Activated CD8-positive, alpha-beta memory T cell treated with anti-CD3 and anti-CD28 coated beads, Interleukin-2, amount 10 ng/mL, durations not matched to agents 7 days and 5 days (primary cell): ENCODE measurements at regions not wholly inside any gene's neighbourhood (a gene's known extent, or its start where the extent isn't known, plus 50 kb on each side); places are given as distances from the start of the nearest gene placed in this dataset.

Experiments
- ATAC-seq: fragments of 150-1000 bp; cut with Tn5 transposase; one replicate; pipeline ENCODE4 v1.10.0; 2021; ENCODE audit warnings: moderate library complexity
- CTCF ChIA-PET: fragments of 350-600 bp; sonication (Branson Sonifier 250); formaldehyde crosslinking; loops from one replicate; lab custom pipeline; 2021; ENCODE audit warnings: antibody characterized with exemption; lab: Charles Lee
- DNase-seq: peaks from one replicate; pipeline ENCODE4 v3.0.0-alpha.2; 2020
- H3K27ac Mint-ChIP-seq: one replicate; pipeline ENCODE4 v1.8.0; 2021; ENCODE audit warnings: mild to moderate bottlenecking, mixed read lengths
- H3K27me3 Mint-ChIP-seq: one replicate; pipeline ENCODE4 v1.8.0; 2021; ENCODE audit warnings: mixed read lengths
- H3K36me3 Mint-ChIP-seq: one replicate; pipeline ENCODE4 v1.8.0; 2021; ENCODE audit warnings: mild to moderate bottlenecking, mixed read lengths
- H3K4me1 Mint-ChIP-seq: one replicate; pipeline ENCODE4 v1.8.0; 2021; ENCODE audit warnings: mixed read lengths
- H3K4me3 Mint-ChIP-seq: one replicate; pipeline ENCODE4 v1.8.0; 2021; ENCODE audit warnings: mild to moderate bottlenecking, moderate library complexity, mixed read lengths
- H3K9me3 Mint-ChIP-seq: one replicate; pipeline ENCODE4 v1.8.0; 2022; ENCODE audit warnings: low read depth, mixed read lengths

DNA sequence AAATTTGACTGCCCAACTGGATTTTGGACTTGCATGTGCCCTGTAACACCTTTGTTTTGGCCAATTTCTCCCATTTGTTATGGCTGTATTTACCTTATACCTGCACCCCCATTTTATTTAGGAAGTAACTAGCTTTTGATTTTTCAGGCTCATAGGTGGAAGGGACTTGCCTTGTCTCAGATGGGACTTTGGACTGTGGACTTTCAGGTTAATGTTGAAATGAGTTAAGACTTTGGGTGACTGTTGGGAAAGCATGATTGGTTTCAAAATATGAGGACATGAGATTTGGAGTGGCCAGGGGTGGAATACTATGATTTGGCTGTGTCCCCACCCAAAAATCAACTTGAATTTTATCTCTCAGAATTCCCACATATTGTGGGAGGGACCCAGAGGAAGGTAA is 490.2 kb downstream of the PRR16 start:
- Mint-ChIP-seq H3K27ac (no peak overlapping the region), H3K27me3 (no peaks in the 10 kb centered on the region), H3K4me3 (no peak overlapping the region), H3K36me3 (no peaks in the 10 kb centered on the region), H3K4me1 (no peaks in the 10 kb centered on the region), H3K9me3 (peaks cover 6% of the 10 kb centered on the region)
- ATAC-seq (no peak), DNase-seq (no peak)
- CTCF ChIA-PET: no interaction called here

DNA sequence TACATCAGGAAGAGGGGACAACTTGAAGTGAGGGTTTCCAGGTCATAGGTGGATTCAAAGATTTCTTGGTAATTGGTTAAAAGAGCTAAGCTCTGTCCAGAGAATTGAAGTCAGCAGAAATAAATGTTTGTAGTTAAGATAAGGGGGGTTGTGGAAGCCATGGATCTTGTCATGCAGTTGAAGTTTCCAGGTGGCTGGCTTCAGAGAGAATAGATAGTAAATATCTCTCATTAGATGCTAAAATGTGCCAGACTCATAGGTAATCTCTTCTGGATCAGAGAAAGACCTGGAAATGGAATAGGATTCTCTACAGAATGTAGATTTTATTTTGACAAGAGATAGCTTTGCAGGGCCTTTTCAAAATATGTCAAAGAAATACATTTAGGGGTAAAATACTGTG is 491.7 kb downstream of the PRR16 start:
- Mint-ChIP-seq H3K27me3 (no peaks in the 10 kb centered on the region), H3K27ac (no peak overlapping the region), H3K4me1 (no peaks in the 10 kb centered on the region), H3K9me3 (peaks cover 6% of the 10 kb centered on the region), H3K4me3 (no peak overlapping the region), H3K36me3 (no peaks in the 10 kb centered on the region)
- no peak for ATAC-seq
- CTCF ChIA-PET: no interaction called here
- DNase-seq: no peak

DNA sequence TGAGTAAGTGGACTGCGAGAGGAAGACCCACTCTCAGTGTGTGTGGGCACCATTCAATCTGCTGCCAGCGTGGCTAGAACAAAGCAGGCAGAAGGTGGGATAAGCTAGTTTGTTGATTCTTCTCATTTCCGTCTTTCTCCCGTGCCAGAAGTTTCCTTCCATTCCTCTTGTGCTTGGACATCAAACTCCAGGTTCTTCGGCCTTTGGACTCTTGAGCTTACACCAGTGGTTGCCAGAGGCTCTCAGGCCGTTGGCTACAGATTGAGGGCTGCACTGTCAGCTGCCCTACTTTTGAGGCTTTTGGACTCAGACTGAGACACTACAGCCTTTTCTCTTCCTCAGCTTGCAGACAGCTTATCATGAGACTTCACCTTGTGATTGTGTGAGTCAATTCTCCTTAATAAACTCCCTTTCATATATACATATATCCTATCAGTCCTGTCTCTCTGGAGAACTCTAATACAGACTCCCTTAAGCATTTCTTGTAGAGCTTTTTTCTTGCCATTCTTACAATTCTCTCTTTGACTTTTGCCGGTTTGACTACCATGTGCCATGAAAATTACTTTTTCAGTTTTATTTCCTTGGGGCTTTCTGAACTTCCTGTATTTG is 494.9 kb downstream of the PRR16 start:
- no peaks in the 10 kb centered on the region for H3K4me1 Mint-ChIP-seq
- H3K27me3 Mint-ChIP-seq: no peaks in the 10 kb centered on the region
- DNase-seq (no peak), ATAC-seq (no peak)
- peaks cover 5% of the 10 kb centered on the region for H3K9me3 Mint-ChIP-seq
- H3K36me3 Mint-ChIP-seq: no peaks in the 10 kb centered on the region
- H3K4me3 Mint-ChIP-seq: no peak overlapping the region
- H3K27ac Mint-ChIP-seq: no peak overlapping the region
- CTCF ChIA-PET: no interaction called here

DNA sequence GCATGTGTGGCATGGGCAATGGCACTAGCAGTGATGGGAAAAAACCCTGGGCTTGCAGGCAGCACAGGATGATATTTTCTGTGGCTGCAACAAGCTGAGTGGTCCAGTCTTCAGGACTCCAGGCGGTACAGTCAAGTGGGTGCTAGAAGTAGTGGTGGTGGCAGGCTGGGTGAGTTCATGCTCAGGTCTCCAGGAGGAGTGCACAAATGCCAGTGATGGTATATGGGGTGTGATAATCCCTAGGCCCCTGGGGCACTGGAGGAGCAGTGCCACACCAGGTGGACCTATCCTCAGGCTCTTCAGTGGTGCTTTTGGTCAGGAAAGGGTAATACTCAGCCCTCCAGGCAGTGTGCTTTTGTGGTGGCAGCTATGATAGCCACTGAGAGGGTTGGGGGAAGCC is 496.4 kb downstream of the PRR16 start:
- H3K36me3 Mint-ChIP-seq: no peaks in the 10 kb centered on the region
- H3K27me3 Mint-ChIP-seq: no peaks in the 10 kb centered on the region
- H3K9me3 Mint-ChIP-seq: peaks cover 2% of the 10 kb centered on the region
- DNase-seq: no peak
- no peak overlapping the region for H3K27ac Mint-ChIP-seq
- no peak for ATAC-seq
- no peak overlapping the region for H3K4me3 Mint-ChIP-seq
- no peaks in the 10 kb centered on the region for H3K4me1 Mint-ChIP-seq
- CTCF ChIA-PET: no interaction called here

DNA sequence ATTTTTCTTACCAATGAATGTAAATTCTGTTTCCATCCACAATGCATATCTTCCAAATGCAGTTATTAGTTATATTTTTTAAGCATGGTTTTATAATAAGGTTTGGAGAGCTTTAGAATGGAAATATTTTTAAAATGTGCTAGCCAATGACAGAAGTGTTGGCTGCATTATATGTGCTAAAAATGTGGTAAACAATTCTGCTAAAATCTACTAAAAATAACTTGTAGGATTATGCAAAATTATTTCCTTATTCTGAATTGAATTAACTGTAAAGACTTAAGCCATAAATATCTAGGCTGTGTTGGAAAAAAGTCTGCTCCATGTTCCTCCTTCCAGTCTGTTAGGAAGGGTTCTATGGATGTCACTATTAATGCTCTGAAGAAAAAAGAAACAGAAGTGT is 503.3 kb downstream of the PRR16 start:
- CTCF ChIA-PET: no interaction called here
- H3K27me3 Mint-ChIP-seq: no peaks in the 10 kb centered on the region
- DNase-seq (no peak), ATAC-seq (no peak)
- H3K4me1 Mint-ChIP-seq: no peaks in the 10 kb centered on the region
- H3K27ac Mint-ChIP-seq: no peak overlapping the region
- no peak overlapping the region for H3K4me3 Mint-ChIP-seq
- no peaks in the 10 kb centered on the region for H3K36me3 Mint-ChIP-seq
- peaks cover 2% of the 10 kb centered on the region for H3K9me3 Mint-ChIP-seq

DNA sequence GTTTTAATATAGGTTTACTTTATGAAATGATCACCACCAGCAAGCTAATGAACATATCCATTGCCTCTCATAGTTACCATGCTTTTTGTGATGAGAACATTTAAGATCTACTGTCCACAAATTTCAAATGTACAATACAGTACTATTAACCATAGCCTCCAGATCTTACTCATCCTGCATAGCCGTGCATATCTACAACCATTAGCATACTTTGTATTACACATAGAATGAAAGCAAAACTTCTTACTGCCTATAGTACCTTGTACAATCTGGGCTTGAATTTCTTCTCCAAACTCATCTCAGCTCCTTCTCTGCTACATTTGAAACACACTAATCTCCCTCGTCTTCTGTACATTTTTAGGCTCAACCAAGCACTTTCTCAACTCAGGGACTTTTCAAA is 510.6 kb downstream of the PRR16 start:
- peaks cover 7% of the 10 kb centered on the region for H3K9me3 Mint-ChIP-seq
- CTCF ChIA-PET: no interaction called here
- no peaks in the 10 kb centered on the region for H3K36me3 Mint-ChIP-seq
- no peaks in the 10 kb centered on the region for H3K27me3 Mint-ChIP-seq
- H3K27ac Mint-ChIP-seq: no peak overlapping the region
- DNase-seq (no peak), ATAC-seq (no peak)
- no peaks in the 10 kb centered on the region for H3K4me1 Mint-ChIP-seq
- H3K4me3 Mint-ChIP-seq: no peak overlapping the region

DNA sequence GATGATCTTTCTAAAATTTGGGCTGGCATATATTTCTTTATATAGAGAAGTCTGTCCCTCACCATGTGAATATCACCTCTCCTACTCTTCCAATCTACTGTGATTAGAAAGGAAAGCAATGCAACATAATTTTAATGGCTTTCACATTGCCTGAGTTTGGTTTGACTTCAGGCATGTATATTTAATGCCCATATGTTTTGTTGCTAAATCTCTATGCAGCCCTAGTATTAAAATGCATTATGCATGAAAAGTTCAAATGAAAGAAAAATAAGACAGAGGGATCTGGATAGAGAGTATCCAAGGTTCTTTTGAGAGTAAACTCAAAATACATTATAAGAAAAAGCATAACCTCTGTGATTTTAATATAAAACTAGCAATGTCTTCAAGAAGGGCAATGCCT is 518.3 kb downstream of the PRR16 start:
- Mint-ChIP-seq H3K27me3 (no peaks in the 10 kb centered on the region), H3K36me3 (no peaks in the 10 kb centered on the region), H3K9me3 (peaks cover 2% of the 10 kb centered on the region)

DNA sequence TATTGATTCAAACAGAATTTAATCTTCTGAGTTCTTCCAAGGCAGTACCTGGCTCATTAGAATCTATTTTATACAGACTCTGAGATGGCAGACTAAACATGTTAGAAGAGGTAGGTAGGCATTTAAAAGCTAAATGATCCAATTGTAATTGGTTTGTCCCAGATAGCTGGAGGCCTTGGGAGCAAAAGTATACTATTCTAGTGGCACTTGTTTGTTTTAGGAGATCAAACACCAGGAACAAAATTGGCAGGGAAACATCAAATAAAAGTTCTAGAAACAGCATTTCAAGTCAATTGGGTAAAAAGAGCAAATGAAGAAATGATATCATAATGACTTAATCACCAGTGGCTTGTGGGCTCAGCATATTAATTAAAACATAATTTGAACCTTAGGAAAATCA is 521.4 kb downstream of the PRR16 start:
- no peak overlapping the region for H3K27ac Mint-ChIP-seq
- no peaks in the 10 kb centered on the region for H3K27me3 Mint-ChIP-seq
- H3K36me3 Mint-ChIP-seq: no peaks in the 10 kb centered on the region
- no peaks in the 10 kb centered on the region for H3K4me1 Mint-ChIP-seq
- peaks cover 2% of the 10 kb centered on the region for H3K9me3 Mint-ChIP-seq
- DNase-seq (no peak), ATAC-seq (no peak)
- CTCF ChIA-PET: no interaction called here
- H3K4me3 Mint-ChIP-seq: no peak overlapping the region

More for the DNA sequence above, 518.3 kb downstream of the PRR16 start:
- ATAC-seq (no peak), DNase-seq (no peak)
- no peak overlapping the region for H3K27ac Mint-ChIP-seq
- CTCF ChIA-PET: no interaction called here
- no peaks in the 10 kb centered on the region for H3K4me1 Mint-ChIP-seq
- no peak overlapping the region for H3K4me3 Mint-ChIP-seq

DNA sequence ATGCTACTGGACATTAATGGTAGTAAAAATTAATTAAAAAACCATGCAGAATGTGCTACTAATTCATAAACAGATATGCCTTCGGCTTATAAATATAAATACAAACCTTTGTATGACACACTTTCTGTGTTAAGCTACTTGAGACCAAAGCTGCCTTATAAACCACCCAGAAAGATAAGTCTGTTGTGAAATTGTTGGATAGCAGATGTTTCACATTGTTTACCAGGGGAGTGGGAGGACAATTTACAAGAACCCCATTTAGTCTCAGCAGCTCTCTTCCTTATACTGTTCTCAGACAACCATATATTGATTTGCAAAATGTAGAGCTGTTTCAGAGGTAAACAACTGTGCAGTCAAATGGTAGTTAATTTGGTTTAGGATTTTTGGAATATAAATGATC is 524.4 kb downstream of the PRR16 start:
- Mint-ChIP-seq H3K4me1 (no peaks in the 10 kb centered on the region), H3K36me3 (no peaks in the 10 kb centered on the region), H3K27ac (no peak overlapping the region), H3K4me3 (no peak overlapping the region), H3K27me3 (no peaks in the 10 kb centered on the region), H3K9me3 (peaks cover 6% of the 10 kb centered on the region)
- DNase-seq (no peak), ATAC-seq (no peak)
- CTCF ChIA-PET: no interaction called here

DNA sequence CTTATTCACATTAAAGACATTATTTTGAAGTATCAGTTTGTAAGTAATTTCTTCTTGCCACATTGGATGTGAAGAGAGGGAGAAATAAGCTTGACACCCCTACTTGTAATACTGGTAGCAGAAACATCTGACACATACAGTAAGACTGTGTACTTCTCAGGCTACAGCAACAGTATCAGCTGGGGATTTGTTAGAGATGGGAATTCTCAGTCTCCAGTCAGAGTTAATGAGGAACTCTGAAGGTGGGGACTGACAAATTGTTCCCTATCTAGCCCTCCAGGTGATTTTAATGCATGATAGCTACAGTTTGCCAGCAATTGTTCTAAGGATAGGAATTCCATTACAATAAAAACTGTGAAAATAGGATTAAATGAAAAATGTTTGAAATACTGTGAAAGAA is 524.8 kb downstream of the PRR16 start:
- Mint-ChIP-seq H3K27me3 (no peaks in the 10 kb centered on the region), H3K4me1 (no peaks in the 10 kb centered on the region), H3K27ac (no peak overlapping the region), H3K36me3 (no peaks in the 10 kb centered on the region), H3K9me3 (peaks cover 6% of the 10 kb centered on the region), H3K4me3 (no peak overlapping the region)
- ATAC-seq (no peak), DNase-seq (no peak)
- CTCF ChIA-PET: no interaction called here

DNA sequence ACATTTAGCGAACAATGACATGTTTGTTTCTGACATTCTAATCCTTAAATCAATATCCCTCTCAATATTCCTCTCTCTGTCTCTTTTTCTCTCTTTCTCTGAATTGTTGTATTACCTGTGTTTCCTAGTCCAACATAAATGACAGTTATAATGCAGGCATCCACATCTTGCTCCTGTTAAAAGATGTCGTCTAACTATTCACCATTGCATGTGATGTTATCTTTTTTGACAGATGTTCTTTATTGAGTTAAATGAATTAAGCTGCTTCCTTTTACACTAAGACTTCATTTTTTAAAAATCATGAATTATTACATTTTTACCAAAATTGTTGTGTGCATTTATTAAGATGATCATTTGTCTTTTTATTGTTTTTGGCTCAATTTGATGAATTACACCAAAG is 527.5 kb downstream of the PRR16 start:
- H3K36me3 Mint-ChIP-seq: no peaks in the 10 kb centered on the region
- no peak overlapping the region for H3K4me3 Mint-ChIP-seq
- no peaks in the 10 kb centered on the region for H3K27me3 Mint-ChIP-seq
- H3K27ac Mint-ChIP-seq: no peak overlapping the region
- CTCF ChIA-PET: no interaction called here
- ATAC-seq (no peak), DNase-seq (no peak)
- no peaks in the 10 kb centered on the region for H3K4me1 Mint-ChIP-seq
- peaks cover 4% of the 10 kb centered on the region for H3K9me3 Mint-ChIP-seq

DNA sequence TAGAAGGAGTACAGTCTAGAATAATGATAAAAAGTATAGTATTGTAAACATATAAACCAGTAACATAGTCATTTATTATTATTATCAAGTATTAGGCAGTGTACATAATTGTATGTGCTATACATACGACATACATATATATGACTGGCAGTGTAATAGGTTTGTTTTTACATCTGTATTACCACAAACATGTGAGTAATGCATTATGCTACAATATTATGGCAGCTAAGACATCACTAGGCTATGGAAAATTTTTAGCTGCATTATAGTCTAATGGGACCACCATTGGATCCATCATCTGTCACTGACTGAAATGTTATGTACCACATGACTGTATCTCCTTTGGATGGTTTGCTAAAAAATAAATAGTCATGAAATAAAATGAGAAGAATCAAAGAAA is 530.0 kb downstream of the PRR16 start:
- no peaks in the 10 kb centered on the region for H3K36me3 Mint-ChIP-seq
- H3K4me1 Mint-ChIP-seq: no peaks in the 10 kb centered on the region
- ATAC-seq (no peak), DNase-seq (no peak)
- no peaks in the 10 kb centered on the region for H3K27me3 Mint-ChIP-seq
- H3K4me3 Mint-ChIP-seq: no peak overlapping the region
- no peak overlapping the region for H3K27ac Mint-ChIP-seq
- H3K9me3 Mint-ChIP-seq: peaks cover 4% of the 10 kb centered on the region
- CTCF ChIA-PET: no interaction called here

DNA sequence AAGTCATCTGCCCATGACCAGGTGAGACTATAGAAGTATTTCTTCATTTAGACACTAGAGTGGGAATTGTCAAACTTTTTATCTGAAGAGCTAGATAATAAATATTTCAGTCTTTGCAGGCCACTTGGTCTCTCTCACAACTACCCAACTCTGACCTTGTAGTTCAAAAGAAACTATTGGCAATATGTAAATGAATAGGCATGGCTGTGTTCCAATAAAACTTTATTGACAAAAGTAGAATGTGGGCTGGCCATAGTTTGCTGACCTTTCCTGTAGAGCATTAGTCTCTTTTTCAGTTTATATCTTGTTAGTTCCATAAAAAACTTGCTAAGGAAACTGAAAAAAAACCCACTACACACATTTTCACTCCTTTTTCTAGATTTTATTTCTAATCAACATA is 535.5 kb downstream of the PRR16 start:
- CTCF ChIA-PET: no interaction called here
- DNase-seq (no peak), ATAC-seq (no peak)
- Mint-ChIP-seq H3K4me3 (no peak overlapping the region), H3K27ac (no peak overlapping the region), H3K27me3 (no peaks in the 10 kb centered on the region), H3K9me3 (no peaks in the 10 kb centered on the region), H3K4me1 (no peaks in the 10 kb centered on the region), H3K36me3 (no peaks in the 10 kb centered on the region)

DNA sequence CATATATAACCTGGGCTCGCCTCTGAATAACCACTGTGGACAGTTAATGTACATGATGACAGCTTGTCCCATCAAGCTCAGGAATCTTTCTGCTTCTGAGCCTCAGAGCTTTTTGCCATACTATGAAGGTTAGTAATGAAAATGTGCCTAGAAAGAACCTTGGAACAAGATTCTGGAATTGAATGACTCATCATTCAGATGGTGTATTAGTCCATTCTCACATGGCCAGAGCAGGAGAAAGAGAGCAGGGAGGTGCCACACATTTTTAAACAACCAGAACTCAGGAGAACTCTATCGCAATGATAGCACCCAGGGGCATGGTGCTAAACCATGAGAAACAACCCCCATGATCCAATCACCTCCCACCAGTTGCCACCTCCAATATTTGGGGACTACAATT is 542.1 kb downstream of the PRR16 start:
- Mint-ChIP-seq H3K4me1 (no peaks in the 10 kb centered on the region), H3K27ac (no peak overlapping the region), H3K9me3 (peaks cover 4% of the 10 kb centered on the region), H3K4me3 (no peak overlapping the region), H3K27me3 (no peaks in the 10 kb centered on the region), H3K36me3 (no peaks in the 10 kb centered on the region)
- CTCF ChIA-PET: no interaction called here
- DNase-seq: no peak
- ATAC-seq: no peak

DNA sequence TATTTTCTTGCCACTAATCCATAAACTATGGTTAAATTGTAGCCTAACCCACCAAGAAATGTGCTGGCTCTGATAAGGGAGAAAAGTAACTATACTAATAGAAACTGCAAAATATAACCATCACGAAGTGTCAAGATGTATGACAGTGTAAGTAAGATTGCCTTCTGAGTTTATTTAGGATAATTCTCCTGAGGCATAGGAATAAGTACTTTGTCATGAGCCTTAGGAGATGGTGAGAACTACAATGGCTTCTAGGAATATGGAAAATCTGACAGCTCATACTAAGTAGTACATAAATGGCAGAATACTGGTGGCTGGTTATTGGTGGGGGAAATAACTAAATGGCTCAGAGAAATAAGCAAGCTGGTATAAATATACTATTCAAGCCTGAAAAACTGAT is 543.9 kb downstream of the PRR16 start:
- no peaks in the 10 kb centered on the region for H3K27me3 Mint-ChIP-seq
- H3K4me1 Mint-ChIP-seq: no peaks in the 10 kb centered on the region
- no peak overlapping the region for H3K4me3 Mint-ChIP-seq
- H3K27ac Mint-ChIP-seq: no peak overlapping the region
- DNase-seq: no peak
- CTCF ChIA-PET: no interaction called here
- no peak for ATAC-seq
- H3K9me3 Mint-ChIP-seq: peaks cover 6% of the 10 kb centered on the region
- H3K36me3 Mint-ChIP-seq: no peaks in the 10 kb centered on the region
